Calu3 (cell line): ENCODE measurements at regions not wholly inside any gene's neighbourhood (a gene's known extent, or its start where the extent isn't known, plus 50 kb on each side); places are given as distances from the start of the nearest gene placed in this dataset.

Experiments used
- BruUV-seq: library from RNA; stranded (reverse); fragments of 400-500 nt; replicated peaks from 2 replicates; lab custom pipeline; 2021; lab: Mats Ljungman, UMichigan
- CTCF ChIA-PET: fragments of 300-600 bp; sonication (Branson Sonifier 250); formaldehyde crosslinking; loops from one replicate; lab custom pipeline; 2022; ENCODE audit warnings: antibody characterized with exemption; lab: Charles Lee
- DNase-seq: peaks from one replicate; pipeline ENCODE4 v3.0.0; 2022
- H3K27ac Mint-ChIP-seq: one replicate; pipeline ENCODE4 v1.8.0; 2022; ENCODE audit warnings: mixed read lengths; ENCODE audit not compliant: unreplicated experiment
- H3K27me3 Mint-ChIP-seq: one replicate; pipeline ENCODE4 v1.8.0; 2022; ENCODE audit warnings: mixed read lengths; ENCODE audit not compliant: unreplicated experiment
- H3K36me3 Mint-ChIP-seq: one replicate; pipeline ENCODE4 v1.8.0; 2022; ENCODE audit warnings: mild to moderate bottlenecking, moderate library complexity, mixed read lengths; ENCODE audit not compliant: insufficient read depth, unreplicated experiment
- H3K4me1 Mint-ChIP-seq: one replicate; pipeline ENCODE4 v1.8.0; 2022; ENCODE audit warnings: mild to moderate bottlenecking, low read depth, mixed read lengths; ENCODE audit not compliant: unreplicated experiment
- H3K4me3 Mint-ChIP-seq: one replicate; pipeline ENCODE4 v1.8.0; 2022; ENCODE audit warnings: mild to moderate bottlenecking, low read depth, moderate library complexity, mixed read lengths; ENCODE audit not compliant: unreplicated experiment
- H3K9me3 Mint-ChIP-seq: one replicate; pipeline ENCODE4 v1.8.0; 2022; ENCODE audit warnings: low read depth, mixed read lengths; ENCODE audit not compliant: unreplicated experiment
- CTCF ChIP-seq: fragments of 200-600 bp; IDR thresholded peaks from one replicate; pipeline ENCODE4 v1.8.0; 2022; ENCODE audit warnings: antibody characterized with exemption; ENCODE audit not compliant: unreplicated experiment
- intact Hi-C: fragments of 100-400 bp; cut with micrococcal nuclease; formaldehyde crosslinking; loops from one replicate; pipeline ENCODE4 v1.10.0; 2022; ENCODE audit not compliant: unreplicated experiment

- H3K4me1 Mint-ChIP-seq, result no peaks in the 10 kb centered on the region
- H3K9me3 Mint-ChIP-seq, result peaks cover 29% of the 10 kb centered on the region
- no peak for TF ChIP-seq CTCF
- H3K4me3 Mint-ChIP-seq, result no peak overlapping the region
- no peaks in the 10 kb centered on the region for H3K27me3 Mint-ChIP-seq
- BruUV-seq, result no TSS peak
- CTCF ChIA-PET, result no interaction called here
- intact Hi-C loops, result no loop called here
- no peaks in the 10 kb centered on the region for H3K36me3 Mint-ChIP-seq
- H3K27ac Mint-ChIP-seq, result no peak overlapping the region
- no peak for DNase-seq
These were observed 124.4 kb downstream of the ZNF33B start for GRCh38 chr10:42513921-42514320.

GRCh38 chr10:42491801-42492200 is 146.6 kb downstream of the ZNF33B start:
- CTCF ChIA-PET, result no interaction called here
- Mint-ChIP-seq H3K9me3 (peaks cover 14% of the 10 kb centered on the region), H3K27ac (no peak overlapping the region), H3K27me3 (no peaks in the 10 kb centered on the region), H3K4me3 (no peak overlapping the region), H3K4me1 (no peaks in the 10 kb centered on the region), H3K36me3 (no peaks in the 10 kb centered on the region)
- no TSS peak for BruUV-seq
- intact Hi-C loops, result no loop called here
- no peak for TF ChIP-seq CTCF
- no peak for DNase-seq

- no peaks in the 10 kb centered on the region for H3K4me1 Mint-ChIP-seq
- H3K27ac Mint-ChIP-seq, result no peak overlapping the region
- intact Hi-C loops, result no loop called here
- DNase-seq, result no peak
- CTCF ChIA-PET, result no interaction called here
- no TSS peak for BruUV-seq
- H3K9me3 Mint-ChIP-seq, result peaks cover 15% of the 10 kb centered on the region
- no peak overlapping the region for H3K4me3 Mint-ChIP-seq
- no peaks in the 10 kb centered on the region for H3K27me3 Mint-ChIP-seq
- H3K36me3 Mint-ChIP-seq, result no peaks in the 10 kb centered on the region
- TF ChIP-seq CTCF, result no peak
These were observed 147.3 kb downstream of the ZNF33B start for GRCh38 chr10:42491001-42491592.

- Mint-ChIP-seq H3K27ac (no peak overlapping the region), H3K4me1 (no peaks in the 10 kb centered on the region), H3K36me3 (no peaks in the 10 kb centered on the region), H3K9me3 (peaks cover 15% of the 10 kb centered on the region), H3K27me3 (no peaks in the 10 kb centered on the region), H3K4me3 (no peak overlapping the region)
- CTCF ChIA-PET, result no interaction called here
- intact Hi-C loops, result no loop called here
- DNase-seq, result no peak
- no peak for TF ChIP-seq CTCF
- BruUV-seq, result no TSS peak
These were observed 148.0 kb downstream of the ZNF33B start for GRCh38 chr10:42490368-42490767.
